H9 (cell line): ENCODE measurements at regions not wholly inside any gene's neighbourhood (a gene's known extent, or its start where the extent isn't known, plus 50 kb on each side); places are given as distances from the start of the nearest gene placed in this dataset.
A peak's percentile ranks its signal among the peaks of the same experiment; 100 is the strongest.

Experiments used
- DNase-seq: peaks from one replicate; pipeline ENCODE4 v3.0.0-alpha.2; 2017
- H2AFZ ChIP-seq: one replicate; pipeline ENCODE4 v1.6.1; 2013; ENCODE audit warnings: mild to moderate bottlenecking, low read length, control low read depth, moderate library complexity
- H2AK5ac ChIP-seq: 2 replicates; pipeline ENCODE4 v1.6.1; 2013; ENCODE audit warnings: low read length, control low read depth, mixed read lengths; ENCODE audit not compliant: insufficient read length
- H2BK120ac ChIP-seq: one replicate; pipeline ENCODE4 v1.6.1; 2013; ENCODE audit warnings: low read depth, mild to moderate bottlenecking, low read length, control low read depth, inconsistent platforms; ENCODE audit not compliant: poor library complexity, severe bottlenecking
- H2BK12ac ChIP-seq: 2 replicates; pipeline ENCODE4 v1.6.1; 2013; ENCODE audit warnings: low read length, control low read depth, mixed read lengths, low read depth; ENCODE audit not compliant: insufficient read length
- H2BK15ac ChIP-seq: 2 replicates; pipeline ENCODE4 v1.6.1; 2013; ENCODE audit warnings: low read depth, low read length, control low read depth
- H2BK20ac ChIP-seq: one replicate; pipeline ENCODE4 v1.6.1; 2013; ENCODE audit warnings: low read depth, mild to moderate bottlenecking, low read length, control low read depth, inconsistent platforms; ENCODE audit not compliant: poor library complexity, severe bottlenecking
- H2BK5ac ChIP-seq: 2 replicates; pipeline ENCODE4 v1.6.1; 2013; ENCODE audit warnings: low read length, control low read depth, mixed read lengths; ENCODE audit not compliant: insufficient read length
- H3K14ac ChIP-seq: 2 replicates; pipeline ENCODE4 v1.6.1; 2013; ENCODE audit warnings: low read length, control low read depth; ENCODE audit not compliant: insufficient read depth
- H3K18ac ChIP-seq: 2 replicates; pipeline ENCODE4 v1.6.1; 2013; ENCODE audit warnings: low read depth, mild to moderate bottlenecking, mixed read lengths, low read length, control low read depth; ENCODE audit not compliant: insufficient read length
- H3K23ac ChIP-seq: 2 replicates; pipeline ENCODE4 v1.6.1; 2013; ENCODE audit warnings: low read length, control low read depth, mixed read lengths, low read depth; ENCODE audit not compliant: insufficient read length
- H3K23me2 ChIP-seq: 2 replicates; pipeline ENCODE4 v1.6.1; 2013; ENCODE audit warnings: low read depth, mild to moderate bottlenecking, mixed read lengths, low read length, control low read depth; ENCODE audit not compliant: insufficient read length, poor library complexity, severe bottlenecking
- H3K27ac ChIP-seq: 2 replicates; pipeline ENCODE4 v1.5.1; 2013; ENCODE audit warnings: low read length, control low read depth, mixed read lengths, low read depth; ENCODE audit not compliant: insufficient read length
- H3K27me3 ChIP-seq: 2 replicates; pipeline ENCODE4 v1.6.1; 2013; ENCODE audit warnings: low read length, control low read depth, inconsistent platforms; ENCODE audit not compliant: insufficient read depth
- H3K4ac ChIP-seq: 2 replicates; pipeline ENCODE4 v1.6.1; 2013; ENCODE audit warnings: low read depth, mild to moderate bottlenecking, control low read depth, inconsistent platforms, low read length, moderate library complexity
- H3K4me1 ChIP-seq: 2 replicates; pipeline ENCODE4 v1.6.1; 2013; ENCODE audit warnings: low read length, control low read depth, inconsistent platforms; ENCODE audit not compliant: insufficient read depth
- H3K4me2 ChIP-seq: 2 replicates; pipeline ENCODE4 v1.6.1; 2013; ENCODE audit warnings: low read length, control low read depth, mixed read lengths; ENCODE audit not compliant: insufficient read length, insufficient read depth
- H3K56ac ChIP-seq: 2 replicates; pipeline ENCODE4 v1.6.1; 2013; ENCODE audit warnings: low read depth, mild to moderate bottlenecking, mixed read lengths, low read length, control low read depth; ENCODE audit not compliant: insufficient read length
- H3K79me1 ChIP-seq: 2 replicates; pipeline ENCODE4 v1.6.1; 2013; ENCODE audit warnings: low read depth, mild to moderate bottlenecking, moderate library complexity, low read length, control low read depth, inconsistent platforms; ENCODE audit not compliant: insufficient read depth, poor library complexity, severe bottlenecking
- H3K79me2 ChIP-seq: 2 replicates; pipeline ENCODE4 v1.6.1; 2013; ENCODE audit warnings: low read length, control low read depth, inconsistent platforms; ENCODE audit not compliant: insufficient read depth
- H3K9ac ChIP-seq: 2 replicates; pipeline ENCODE4 v1.6.1; 2013; ENCODE audit warnings: low read length, control low read depth, mixed read lengths; ENCODE audit not compliant: insufficient read length; ENCODE audit errors: extremely low read depth
- H3K9me3 ChIP-seq: one replicate; pipeline ENCODE4 v1.6.1; 2013; ENCODE audit warnings: low read depth, low read length, inconsistent platforms; ENCODE audit not compliant: control insufficient read depth
- H3T11ph ChIP-seq: one replicate; pipeline ENCODE4 v1.6.1; 2013; ENCODE audit warnings: mild to moderate bottlenecking, low read length, control low read depth, inconsistent platforms
- H4K20me1 ChIP-seq: one replicate; pipeline ENCODE4 v1.6.1; 2013; ENCODE audit not compliant: control insufficient read depth, insufficient read length, insufficient read depth
- H4K5ac ChIP-seq: 2 replicates; pipeline ENCODE4 v1.6.1; 2013; ENCODE audit warnings: low read depth, mild to moderate bottlenecking, mixed read lengths, low read length, control low read depth; ENCODE audit not compliant: insufficient read length
- H4K8ac ChIP-seq: replicated peaks from 2 replicates; pipeline ENCODE4 v1.6.1; 2013; ENCODE audit warnings: low read length, control low read depth, mixed read lengths, low read depth; ENCODE audit not compliant: insufficient read length
- H4K91ac ChIP-seq: 2 replicates; pipeline ENCODE4 v1.6.1; 2013; ENCODE audit warnings: low read depth, mild to moderate bottlenecking, moderate library complexity, mixed read lengths, low read length, control low read depth; ENCODE audit not compliant: insufficient read length
- H3K27ac Mint-ChIP-seq, 3 experiments: 2 replicates in 2 of 3; 3 replicates in 1 of 3; pipeline ENCODE4 v1.8.0; 2020 to 2021; ENCODE audit warnings: mixed read lengths in 3 of 3, mild to moderate bottlenecking in 1 of 3, moderate library complexity in 1 of 3
- H3K27me3 Mint-ChIP-seq: 2 replicates; pipeline ENCODE4 v1.8.0; 2021; ENCODE audit warnings: low read depth, mild to moderate bottlenecking, moderate library complexity, mixed read lengths
- H3K36me3 Mint-ChIP-seq, 3 experiments: 2 replicates in 2 of 3; 3 replicates in 1 of 3; pipeline ENCODE4 v1.8.0; 2020 to 2021; ENCODE audit warnings: low read depth in 3 of 3, mixed read lengths in 3 of 3; ENCODE audit not compliant: insufficient read depth in 1 of 3
- H3K4me1 Mint-ChIP-seq, 2 experiments: 2 replicates each; pipeline ENCODE4 v1.8.0; 2020; ENCODE audit warnings: mixed read lengths in 2 of 2
- H3K4me3 Mint-ChIP-seq, 2 experiments: 2 replicates in 1 of 2; 3 replicates in 1 of 2; pipeline ENCODE4 v1.8.0; 2020 to 2021; ENCODE audit warnings: mild to moderate bottlenecking in 2 of 2, mixed read lengths in 2 of 2, moderate library complexity in 1 of 2
- H3K9me3 Mint-ChIP-seq, 2 experiments: 2 replicates in 1 of 2; 3 replicates in 1 of 2; pipeline ENCODE4 v1.8.0; 2020; ENCODE audit warnings: mild to moderate bottlenecking in 2 of 2, mixed read lengths in 2 of 2, moderate library complexity in 1 of 2
- WGBS: extraction: QIAGEN DNeasy Blood & Tissue Kit; methylation state at CpG from one replicate; pipeline ENCODE4 v1.1.7; 2013; ENCODE audit warnings: missing lambda C conversion rate, low lambda C conversion rate, mixed read lengths; ENCODE audit not compliant: insufficient read length; ENCODE audit errors: extremely low coverage; 5-methylcytosine and 5-hydroxymethylcytosine counted together
- TF ChIP-seq, protein P1 (sequence below): fragments of 200-600 bp; sonication (generic); conservative IDR thresholded peaks from 3 replicates; pipeline ENCODE4 v1.8.0; 2021; ENCODE audit warnings: antibody characterized with exemption, mild to moderate bottlenecking

DNA sequence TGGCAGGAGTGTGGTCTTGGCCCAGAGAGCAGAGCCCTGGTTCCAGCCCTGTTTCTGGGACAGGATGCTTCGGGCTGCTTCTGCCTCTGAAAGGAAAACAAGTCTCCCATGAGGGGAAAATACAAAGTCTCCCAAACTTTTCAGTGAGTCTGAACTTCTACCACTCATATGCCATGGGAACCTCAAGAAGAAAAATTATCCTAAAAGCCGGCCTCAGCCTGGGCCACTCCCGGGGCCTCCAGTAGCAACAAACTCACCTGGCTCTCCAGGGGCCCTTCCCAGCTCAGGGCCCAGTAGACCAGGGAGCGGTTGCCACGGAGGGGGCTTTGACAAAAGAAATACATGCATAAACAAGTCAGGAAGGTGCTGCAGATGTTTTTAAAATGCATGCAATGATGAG, 289.2 kb upstream of the HDAC4 start:
- H3K9me3 Mint-ChIP-seq: no peaks in the 10 kb centered on the region
- H3K27me3 ChIP-seq: no peaks in the 10 kb centered on the region
- no peak overlapping the region for H3T11ph ChIP-seq
- H3K27me3 Mint-ChIP-seq: no peaks in the 10 kb centered on the region; the same call in 1 of the 2 replicates
- no peak overlapping the region for H2BK20ac ChIP-seq
- no peak overlapping the region for H3K14ac ChIP-seq
- WGBS: no CpG with 5 or more reads among the region's 5 CpGs
- no peak overlapping the region for H2BK12ac ChIP-seq
- TF ChIP-seq, protein P1, sequence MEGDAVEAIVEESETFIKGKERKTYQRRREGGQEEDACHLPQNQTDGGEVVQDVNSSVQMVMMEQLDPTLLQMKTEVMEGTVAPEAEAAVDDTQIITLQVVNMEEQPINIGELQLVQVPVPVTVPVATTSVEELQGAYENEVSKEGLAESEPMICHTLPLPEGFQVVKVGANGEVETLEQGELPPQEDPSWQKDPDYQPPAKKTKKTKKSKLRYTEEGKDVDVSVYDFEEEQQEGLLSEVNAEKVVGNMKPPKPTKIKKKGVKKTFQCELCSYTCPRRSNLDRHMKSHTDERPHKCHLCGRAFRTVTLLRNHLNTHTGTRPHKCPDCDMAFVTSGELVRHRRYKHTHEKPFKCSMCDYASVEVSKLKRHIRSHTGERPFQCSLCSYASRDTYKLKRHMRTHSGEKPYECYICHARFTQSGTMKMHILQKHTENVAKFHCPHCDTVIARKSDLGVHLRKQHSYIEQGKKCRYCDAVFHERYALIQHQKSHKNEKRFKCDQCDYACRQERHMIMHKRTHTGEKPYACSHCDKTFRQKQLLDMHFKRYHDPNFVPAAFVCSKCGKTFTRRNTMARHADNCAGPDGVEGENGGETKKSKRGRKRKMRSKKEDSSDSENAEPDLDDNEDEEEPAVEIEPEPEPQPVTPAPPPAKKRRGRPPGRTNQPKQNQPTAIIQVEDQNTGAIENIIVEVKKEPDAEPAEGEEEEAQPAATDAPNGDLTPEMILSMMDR: no peak
- no peak overlapping the region for H3K23ac ChIP-seq
- H4K91ac ChIP-seq: no peak overlapping the region
- H3K79me2 ChIP-seq: no peaks in the 10 kb centered on the region
- H3K4me3 Mint-ChIP-seq: no peak overlapping the region
- no peaks in the 10 kb centered on the region for H3K23me2 ChIP-seq
- no peak overlapping the region for H2BK5ac ChIP-seq
- H3K4me1 ChIP-seq: no peaks in the 10 kb centered on the region
- H3K18ac ChIP-seq: no peak overlapping the region
- H4K8ac ChIP-seq: no peak overlapping the region
- no peak overlapping the region for H3K27ac ChIP-seq
- no peak overlapping the region for H3K9ac ChIP-seq
- no peak overlapping the region for H4K5ac ChIP-seq
- H3K9me3 ChIP-seq: no peaks in the 10 kb centered on the region
- H4K20me1 ChIP-seq: no peaks in the 10 kb centered on the region
- H3K36me3 Mint-ChIP-seq: no peaks in the 10 kb centered on the region
- H2AFZ ChIP-seq: no peak overlapping the region
- no peak overlapping the region for H2AK5ac ChIP-seq
- H3K4me2 ChIP-seq: no peak overlapping the region
- H2BK15ac ChIP-seq: no peak overlapping the region
- H3K27ac Mint-ChIP-seq: 0 out of 7 replicates have a peak overlapping the region, but pooled peaks of 1 of the 3 experiments have one; percentile 31
- H3K56ac ChIP-seq: no peak overlapping the region
- no peak for DNase-seq
- H2BK120ac ChIP-seq: no peak overlapping the region
- H3K79me1 ChIP-seq: no peaks in the 10 kb centered on the region
- no peak overlapping the region for H3K4ac ChIP-seq
- peaks cover 16 to 27% of the 10 kb centered on the region in 2 experiments for H3K4me1 Mint-ChIP-seq
